Left renal pelvis (tissue), 4 donors: ENCODE measurements at regions not wholly inside any gene's neighbourhood (a gene's known extent, or its start where the extent isn't known, plus 50 kb on each side); places are given as distances from the start of the nearest gene placed in this dataset.

Experiments
- DNase-seq, 4 donors: peaks; one replicate each; pipeline ENCODE4 v3.0.0-alpha.2; 2013; ENCODE audit warnings: low read depth in 4 of 4, low spot score in 3 of 4

- DNase-seq = no peak
These were observed 518.5 kb downstream of the PLPP3 start for GRCh38 chr1:56060906-56061305.

GRCh38 chr1:56057466-56058405 is 521.6 kb downstream of the PLPP3 start:
- no peak for DNase-seq

- DNase-seq = no peak
These were observed 522.7 kb downstream of the PLPP3 start for GRCh38 chr1:56056438-56057287.

DNA sequence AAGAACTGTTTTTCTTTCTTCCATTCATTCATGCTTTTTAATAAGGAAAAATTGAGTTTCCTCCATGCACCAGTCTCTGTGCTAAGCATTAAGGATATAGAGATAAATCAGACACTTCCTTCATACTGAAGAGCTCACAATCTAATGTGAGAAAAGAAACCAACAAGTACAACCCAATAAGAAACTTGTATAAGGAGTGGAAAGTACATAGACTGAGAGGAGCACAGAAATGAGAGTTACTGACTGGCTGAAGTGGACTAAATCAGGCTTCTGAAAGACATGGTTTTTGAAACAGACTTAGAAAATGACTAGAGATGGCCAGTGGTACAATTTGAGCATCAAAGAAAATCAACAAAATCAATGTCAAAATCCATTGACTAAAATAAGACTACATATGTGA is 524.4 kb downstream of the PLPP3 start:
- no peak for DNase-seq

DNA sequence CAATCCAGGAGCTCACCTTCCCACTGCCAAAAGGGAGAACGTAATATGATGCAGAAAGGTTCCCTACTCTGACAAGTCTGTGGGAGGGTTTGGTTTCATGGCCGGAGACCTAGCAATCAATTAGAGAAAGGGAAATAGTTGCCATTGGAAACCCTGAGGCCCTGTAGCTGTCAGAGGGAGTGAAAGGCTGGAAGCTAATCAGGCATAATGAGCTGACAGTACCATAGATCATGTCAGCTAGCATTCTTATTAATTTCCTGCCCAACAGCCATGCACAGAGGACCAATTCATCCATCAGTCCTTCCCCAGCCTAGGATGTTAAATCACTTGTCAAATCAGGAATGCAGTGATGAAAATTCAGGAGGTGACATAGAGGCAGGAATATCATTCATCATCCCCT is 527.3 kb downstream of the PLPP3 start:
- DNase-seq = peak in 2 of 4 donors; percentile 10 to 22

DNA sequence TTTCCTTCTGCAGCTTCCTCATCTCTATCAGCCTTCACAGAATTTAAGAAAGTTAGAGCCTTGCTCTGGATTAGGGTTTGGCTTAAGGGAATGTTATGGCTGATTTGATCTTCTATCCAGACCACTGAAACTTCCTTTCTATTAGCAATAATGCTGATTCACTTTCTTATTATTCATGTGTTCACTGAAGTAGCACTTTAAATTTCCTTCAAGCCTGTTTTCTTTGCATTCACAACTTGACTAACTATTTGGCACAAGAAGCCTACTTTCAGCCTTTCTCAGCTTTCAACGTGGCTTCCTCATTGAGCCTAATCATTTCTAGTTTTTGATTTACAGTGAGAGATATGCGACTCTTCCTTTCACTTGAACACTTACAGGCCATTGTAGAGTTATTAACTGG is 528.5 kb downstream of the PLPP3 start:
- DNase-seq = no peak

DNA sequence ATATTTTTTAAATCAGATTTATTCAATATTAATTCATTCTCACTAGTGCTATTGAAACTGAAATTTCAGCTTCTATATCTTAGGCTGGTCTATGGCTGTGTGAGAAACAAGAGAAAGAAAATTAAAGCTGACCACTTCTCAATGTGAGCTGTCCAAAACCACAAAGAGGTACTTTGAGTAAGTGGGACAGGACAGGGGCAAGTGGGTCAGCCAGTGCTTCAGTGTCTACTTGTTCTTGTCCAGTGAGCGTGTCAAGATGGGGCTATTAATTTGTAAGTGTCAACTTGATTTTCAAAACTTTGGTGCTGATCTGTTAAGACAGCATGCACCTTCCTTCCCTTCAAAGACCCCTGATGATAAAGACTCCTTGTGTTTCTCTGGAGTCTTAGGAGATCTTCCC is 533.9 kb downstream of the PLPP3 start:
- DNase-seq = no peak

DNA sequence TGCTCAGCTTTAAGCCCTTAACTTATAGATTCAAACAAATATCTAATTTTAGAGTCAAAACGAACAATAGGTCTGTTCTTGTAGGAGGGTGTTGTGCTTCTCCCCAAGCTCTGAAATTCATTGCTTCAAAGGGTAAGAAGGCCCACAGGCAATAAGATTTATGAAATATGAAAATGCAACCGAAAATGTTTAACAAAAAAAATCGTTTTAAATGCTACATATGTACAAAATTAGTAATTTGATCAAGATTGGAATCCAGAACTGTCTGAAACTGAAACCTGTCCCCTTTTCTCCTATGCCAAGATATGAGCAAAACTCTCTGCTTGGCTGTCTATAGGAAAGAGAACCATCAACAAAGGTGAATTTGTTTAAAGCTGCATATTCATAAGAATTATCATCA is 534.3 kb downstream of the PLPP3 start:
- no peak for DNase-seq

DNA sequence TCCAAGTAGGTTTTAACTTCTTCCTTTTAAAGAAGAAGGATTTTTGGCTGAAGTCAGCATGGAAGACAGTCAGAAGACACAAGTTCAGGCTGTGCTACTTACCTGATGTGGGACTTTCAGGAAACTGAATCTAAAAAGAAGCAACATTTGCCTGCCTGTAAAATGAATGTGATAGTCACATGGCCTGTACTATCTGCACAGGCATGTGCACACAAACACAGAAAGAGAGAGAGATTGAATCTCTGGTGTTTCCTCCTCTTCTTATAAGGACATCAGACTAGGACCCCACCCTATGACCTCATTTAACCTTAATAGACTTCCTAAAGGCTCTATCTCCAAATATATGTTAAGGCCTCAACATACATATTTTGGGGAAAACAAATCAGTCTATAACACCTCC is 542.9 kb downstream of the PLPP3 start:
- DNase-seq = no peak

GRCh38 chr1:56034847-56035481 is 544.4 kb downstream of the PLPP3 start:
- DNase-seq = no peak

- no peak for DNase-seq
These were observed 545.1 kb downstream of the PLPP3 start for GRCh38 chr1:56034222-56034621.

DNA sequence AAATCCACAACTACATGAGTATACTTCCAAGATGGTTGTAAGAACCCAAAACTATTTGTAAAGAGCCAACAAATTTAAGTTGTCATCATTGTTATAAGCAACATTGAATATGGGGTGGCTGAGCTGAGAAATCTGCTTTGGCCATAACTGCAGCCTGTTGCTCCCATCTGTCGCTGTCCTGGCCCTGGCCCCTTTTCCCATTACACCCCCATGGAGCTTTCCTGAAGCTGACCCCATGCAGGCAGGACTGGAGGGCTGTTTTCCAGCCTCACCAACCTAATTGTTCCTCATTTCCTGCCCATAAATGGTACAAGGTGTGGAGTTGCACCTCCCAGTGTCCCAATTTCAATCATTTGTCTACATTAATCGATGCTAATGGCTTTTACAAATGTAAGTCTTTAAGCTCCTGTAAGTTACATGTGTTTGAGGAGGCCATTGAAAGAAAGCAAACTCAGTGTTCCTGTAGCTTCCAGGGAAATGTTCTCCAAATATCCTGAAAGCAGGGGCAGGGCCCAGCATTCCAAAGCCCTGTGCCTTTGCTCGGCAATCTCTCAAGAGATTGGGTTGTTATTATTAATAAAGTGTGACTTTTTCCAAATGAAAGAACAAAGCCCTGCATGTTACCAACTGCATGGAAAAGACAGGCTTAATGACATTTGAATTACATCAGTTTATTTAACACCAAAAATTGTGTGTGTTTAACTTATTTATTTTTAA is 545.9 kb downstream of the PLPP3 start:
- no peak for DNase-seq

DNA sequence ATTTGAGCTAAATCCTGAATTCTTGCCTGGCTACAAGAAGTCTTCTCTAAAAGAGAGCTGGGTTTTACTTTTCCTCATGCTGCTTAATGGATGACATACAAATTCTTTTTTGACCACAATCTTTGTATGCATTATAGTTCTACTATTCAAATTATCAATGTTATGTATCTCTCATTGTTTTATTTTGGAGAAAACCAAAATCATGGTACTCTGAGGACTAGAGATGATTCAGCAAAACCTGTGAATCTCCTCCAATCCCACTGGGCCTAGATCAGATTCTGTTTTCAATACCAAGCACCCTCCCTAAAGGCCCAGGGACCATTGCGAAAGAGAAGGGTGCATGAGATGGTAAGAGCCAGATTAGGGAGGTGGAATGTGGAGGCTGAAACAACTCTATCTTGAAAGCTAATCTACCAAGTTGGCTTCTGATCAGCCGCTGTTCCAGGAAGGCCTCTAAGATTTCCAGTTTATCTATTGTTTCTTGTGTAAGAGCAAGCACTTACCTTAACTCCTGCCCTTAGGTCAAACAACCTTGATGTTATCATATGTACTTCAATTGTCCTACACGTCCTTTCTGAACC is 547.2 kb downstream of the PLPP3 start:
- no peak for DNase-seq

- no peak for DNase-seq
These were observed 548.4 kb downstream of the PLPP3 start for GRCh38 chr1:56031001-56031400.

GRCh38 chr1:56029319-56030003 is 549.9 kb downstream of the PLPP3 start:
- DNase-seq = no peak

DNA sequence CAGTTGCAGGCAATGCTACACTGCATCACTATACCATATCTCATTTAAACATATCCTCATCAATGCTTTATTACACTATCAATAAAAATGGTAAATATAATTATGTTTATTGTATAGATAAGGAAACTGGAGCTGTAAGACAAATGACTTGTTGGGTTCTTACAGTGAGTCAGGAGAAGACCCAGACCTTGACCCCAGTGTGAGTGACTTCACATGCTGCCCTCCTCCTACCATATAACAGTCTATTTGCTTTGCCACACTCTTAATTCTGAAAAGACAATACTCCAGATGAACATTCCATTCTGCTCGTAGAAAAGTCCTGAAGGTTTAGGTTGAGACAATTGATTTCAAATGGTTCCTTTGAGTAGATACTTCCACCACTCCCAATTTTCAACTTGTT is 550.5 kb downstream of the PLPP3 start:
- no peak for DNase-seq

GRCh38 chr1:56028244-56028643 is 551.1 kb downstream of the PLPP3 start:
- DNase-seq = no peak

GRCh38 chr1:56025942-56026341 is 553.4 kb downstream of the PLPP3 start:
- DNase-seq = no peak

DNA sequence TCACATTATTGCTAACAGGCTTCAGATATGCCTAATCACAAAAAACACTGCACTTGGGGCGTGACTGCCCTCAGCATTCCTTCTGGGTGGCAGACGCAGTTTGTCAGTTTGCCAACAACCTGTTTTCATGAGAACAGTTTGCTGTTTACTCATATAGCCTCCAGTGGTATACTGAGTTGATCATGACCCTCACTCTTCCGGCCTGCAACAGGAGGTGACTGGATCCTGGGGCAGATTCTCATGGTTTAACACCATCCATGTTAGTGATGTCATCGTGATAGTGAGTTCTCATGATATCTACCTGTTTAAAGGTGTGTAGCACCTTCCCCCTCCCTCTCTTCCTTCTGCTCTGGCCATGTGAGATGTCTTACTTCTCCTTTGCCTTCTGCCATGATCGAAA is 555.2 kb downstream of the PLPP3 start:
- DNase-seq = no peak

DNA sequence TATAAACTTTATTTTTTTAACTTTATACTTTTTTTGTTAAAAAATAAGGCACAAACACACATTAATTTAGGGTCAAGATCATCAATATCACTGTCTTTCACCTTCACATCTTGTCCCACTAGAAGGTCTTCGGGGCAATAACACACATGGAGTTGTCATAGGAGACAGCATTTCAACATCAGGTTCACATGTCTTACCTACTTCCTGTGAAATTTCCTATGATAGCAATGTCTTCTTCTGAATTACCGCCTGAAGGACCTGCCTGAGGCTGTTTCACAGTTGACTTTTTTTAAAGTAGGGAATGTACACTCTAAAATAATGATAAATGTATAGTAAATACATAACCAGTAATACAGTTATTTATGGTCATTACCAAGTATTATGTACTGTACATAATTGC is 559.4 kb downstream of the PLPP3 start:
- no peak for DNase-seq
